Activated T-helper 2 cell treated with anti-CD3 and anti-CD28 coated beads, Interferon-gamma antibody, Interleukin-2, Interleukin-4, amounts not matched to agents 10 μg/mL and 5 μg/mL and 100 μg/mL, durations not matched to agents 14 hours and 24 hours and 36 hours (primary cell): ENCODE measurements at regions not wholly inside any gene's neighbourhood (a gene's known extent, or its start where the extent isn't known, plus 50 kb on each side); places are given as distances from the start of the nearest gene placed in this dataset.

Source experiments
- DNase-seq: peaks from one replicate; pipeline ENCODE4 v3.0.0; 2021; ENCODE audit warnings: low spot score
- H3K27ac Mint-ChIP-seq: one replicate; pipeline ENCODE4 v1.8.0; 2021; ENCODE audit warnings: mixed read lengths
- H3K27me3 Mint-ChIP-seq: one replicate; pipeline ENCODE4 v1.8.0; 2021; ENCODE audit warnings: low read depth, mixed read lengths
- H3K36me3 Mint-ChIP-seq: one replicate; pipeline ENCODE4 v1.8.0; 2021; ENCODE audit warnings: low read depth, mixed read lengths
- H3K4me1 Mint-ChIP-seq: one replicate; pipeline ENCODE4 v1.8.0; 2021; ENCODE audit warnings: low read depth, mixed read lengths
- H3K4me3 Mint-ChIP-seq: one replicate; pipeline ENCODE4 v1.8.0; 2021; ENCODE audit warnings: low read depth, mild to moderate bottlenecking, moderate library complexity, mixed read lengths
- H3K9me3 Mint-ChIP-seq: one replicate; pipeline ENCODE4 v1.8.0; 2021; ENCODE audit warnings: mixed read lengths
- intact Hi-C: fragments of 100-400 bp; cut with micrococcal nuclease; formaldehyde crosslinking; loops from one replicate; pipeline ENCODE4 v1.15.1; 2023

DNA sequence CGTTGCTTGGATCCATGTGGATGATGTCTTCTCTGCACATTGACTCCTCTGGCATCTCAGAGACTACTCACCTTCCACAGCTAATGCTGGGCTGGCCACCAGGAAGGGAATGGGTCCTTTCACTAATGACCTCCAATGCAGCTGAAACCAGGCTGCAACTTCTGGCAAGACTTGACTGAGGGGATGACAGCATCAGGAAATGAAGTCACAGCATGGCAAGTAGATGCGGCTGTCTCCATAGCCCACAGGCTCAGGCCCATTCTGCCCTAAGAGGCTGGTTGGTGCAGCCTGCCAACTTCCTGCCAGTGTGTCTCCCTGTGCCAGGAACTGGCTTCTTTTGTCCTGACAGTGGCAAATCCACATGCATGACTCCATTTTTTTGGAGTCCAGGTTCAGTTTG, 467.3 kb downstream of the TSHZ3 start:
- H3K4me1 Mint-ChIP-seq: no peaks in the 10 kb centered on the region
- H3K9me3 Mint-ChIP-seq: no peaks in the 10 kb centered on the region
- H3K36me3 Mint-ChIP-seq: no peaks in the 10 kb centered on the region
- DNase-seq: no peak
- H3K27ac Mint-ChIP-seq: no peak overlapping the region
- no peaks in the 10 kb centered on the region for H3K27me3 Mint-ChIP-seq
- no peak overlapping the region for H3K4me3 Mint-ChIP-seq
- intact Hi-C loops: no loop called here

DNA sequence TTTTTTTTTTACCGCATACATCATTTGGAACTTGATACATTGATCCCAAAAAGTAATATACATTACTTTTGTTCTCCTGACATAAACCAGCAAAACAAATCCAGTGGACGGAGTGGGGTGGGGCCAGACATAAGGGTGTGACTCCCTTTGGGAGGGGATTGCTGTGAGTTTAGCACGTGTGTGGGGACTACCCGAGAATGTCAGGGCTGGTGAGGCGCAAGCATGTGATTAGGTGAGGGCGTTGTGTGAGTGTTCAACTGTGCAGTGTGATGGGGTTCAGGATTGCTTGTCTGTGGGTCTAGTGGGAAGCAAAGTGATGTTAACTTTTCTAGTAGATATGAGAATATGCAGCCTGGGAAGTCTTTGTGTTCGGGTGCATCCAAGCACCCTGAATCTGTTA, 468.0 kb downstream of the TSHZ3 start:
- Mint-ChIP-seq H3K4me3 (no peak overlapping the region), H3K27ac (no peak overlapping the region), H3K27me3 (no peaks in the 10 kb centered on the region)

DNA sequence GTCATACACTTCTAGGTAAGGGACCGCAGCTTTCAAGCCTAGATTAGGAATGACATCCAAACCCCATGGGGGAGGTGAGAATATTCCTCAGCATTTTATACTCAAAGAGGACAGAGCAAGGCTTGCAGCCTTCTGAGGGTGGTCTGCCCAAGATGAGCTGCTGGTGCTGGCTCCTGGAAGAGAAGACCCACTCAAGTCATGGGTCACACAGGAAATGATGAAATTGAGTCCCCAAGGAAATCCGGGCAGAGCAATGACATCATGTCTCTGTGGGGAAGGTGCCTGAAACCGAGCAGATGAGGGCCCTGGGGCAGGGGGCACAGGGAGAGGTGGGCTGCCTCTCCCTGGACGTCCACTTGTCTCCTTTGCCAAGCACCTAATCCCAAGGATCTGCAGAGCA, 468.7 kb downstream of the TSHZ3 start:
- intact Hi-C loops: no loop called here
- Mint-ChIP-seq H3K27me3 (no peaks in the 10 kb centered on the region), H3K27ac (no peak overlapping the region), H3K36me3 (no peaks in the 10 kb centered on the region), H3K4me3 (no peak overlapping the region), H3K9me3 (no peaks in the 10 kb centered on the region), H3K4me1 (no peaks in the 10 kb centered on the region)
- no peak for DNase-seq

More for the DNA sequence above, 468.0 kb downstream of the TSHZ3 start:
- Mint-ChIP-seq H3K4me1 (no peaks in the 10 kb centered on the region), H3K36me3 (no peaks in the 10 kb centered on the region), H3K9me3 (no peaks in the 10 kb centered on the region)
- intact Hi-C loops: no loop called here
- no peak for DNase-seq

DNA sequence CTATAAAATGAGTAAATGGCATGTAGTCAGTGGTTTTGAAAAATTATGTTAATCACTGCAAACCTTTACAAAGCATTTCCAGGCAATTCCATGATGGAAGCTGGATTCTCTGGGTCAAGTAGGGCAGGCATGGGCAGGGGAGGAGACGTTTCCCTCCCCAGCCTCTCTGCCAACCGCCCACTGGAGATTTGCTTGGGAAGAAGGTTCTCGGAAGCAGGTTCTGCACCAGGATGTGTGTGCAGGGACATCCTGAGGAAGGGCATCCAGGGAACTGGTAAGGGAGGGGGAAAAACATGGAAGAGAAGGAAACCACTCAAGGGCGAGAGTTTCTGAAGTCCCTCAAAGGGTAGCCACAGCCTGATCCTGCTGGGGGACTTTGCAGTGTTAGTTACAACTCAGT, 469.1 kb downstream of the TSHZ3 start:
- H3K27ac Mint-ChIP-seq: no peak overlapping the region
- intact Hi-C loops: no loop called here
- H3K4me3 Mint-ChIP-seq: no peak overlapping the region

DNA sequence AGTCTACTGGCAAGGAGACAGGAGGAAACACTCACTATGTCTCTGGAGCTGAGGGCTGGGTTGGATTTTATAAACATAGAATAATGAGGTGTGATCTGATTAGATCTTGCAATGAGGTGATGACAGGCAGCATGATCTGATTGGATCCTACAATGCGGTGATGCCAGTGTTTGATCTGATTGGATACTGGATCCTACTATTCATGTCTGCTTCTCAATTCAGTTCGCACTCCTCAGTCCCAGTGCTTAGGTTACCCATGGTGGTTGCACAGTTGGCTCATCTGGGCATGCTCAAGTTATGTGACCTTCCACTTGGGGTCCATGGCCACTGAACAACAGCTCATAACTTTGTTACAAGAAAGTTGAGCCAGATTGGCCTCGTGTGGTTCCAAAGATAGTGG, 469.5 kb downstream of the TSHZ3 start:
- no peak overlapping the region for H3K27ac Mint-ChIP-seq
- no peaks in the 10 kb centered on the region for H3K27me3 Mint-ChIP-seq
- H3K9me3 Mint-ChIP-seq: no peaks in the 10 kb centered on the region
- DNase-seq: no peak
- no peak overlapping the region for H3K4me3 Mint-ChIP-seq
- intact Hi-C loops: no loop called here
- H3K4me1 Mint-ChIP-seq: no peaks in the 10 kb centered on the region
- H3K36me3 Mint-ChIP-seq: no peaks in the 10 kb centered on the region

More for the DNA sequence above, 469.1 kb downstream of the TSHZ3 start:
- no peaks in the 10 kb centered on the region for H3K4me1 Mint-ChIP-seq
- H3K27me3 Mint-ChIP-seq: no peaks in the 10 kb centered on the region
- DNase-seq: no peak
- no peaks in the 10 kb centered on the region for H3K9me3 Mint-ChIP-seq
- no peaks in the 10 kb centered on the region for H3K36me3 Mint-ChIP-seq

DNA sequence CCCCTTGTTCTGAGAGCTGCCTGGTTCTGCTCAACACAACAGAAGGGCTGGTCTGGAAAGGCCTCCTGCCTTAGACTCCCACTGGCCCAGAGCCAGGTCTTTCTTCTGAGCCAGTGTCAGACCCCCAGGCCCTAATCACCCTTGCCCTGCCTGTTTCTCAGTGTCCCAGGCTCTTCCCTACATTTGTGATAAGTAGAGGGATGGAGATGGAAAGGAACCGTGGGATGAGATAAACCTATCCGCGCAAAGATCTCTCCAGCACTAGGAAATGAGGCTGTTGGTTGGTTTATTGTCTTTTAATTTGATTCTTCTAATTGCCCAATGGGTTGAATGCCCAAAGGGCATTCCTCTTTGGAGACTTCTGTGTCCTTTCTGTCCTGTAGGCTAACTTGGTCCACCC, 470.0 kb downstream of the TSHZ3 start:
- intact Hi-C loops: no loop called here
- no peak for DNase-seq
- no peak overlapping the region for H3K27ac Mint-ChIP-seq
- H3K27me3 Mint-ChIP-seq: no peaks in the 10 kb centered on the region
- H3K9me3 Mint-ChIP-seq: no peaks in the 10 kb centered on the region
- no peak overlapping the region for H3K4me3 Mint-ChIP-seq
- no peaks in the 10 kb centered on the region for H3K36me3 Mint-ChIP-seq
- H3K4me1 Mint-ChIP-seq: no peaks in the 10 kb centered on the region

DNA sequence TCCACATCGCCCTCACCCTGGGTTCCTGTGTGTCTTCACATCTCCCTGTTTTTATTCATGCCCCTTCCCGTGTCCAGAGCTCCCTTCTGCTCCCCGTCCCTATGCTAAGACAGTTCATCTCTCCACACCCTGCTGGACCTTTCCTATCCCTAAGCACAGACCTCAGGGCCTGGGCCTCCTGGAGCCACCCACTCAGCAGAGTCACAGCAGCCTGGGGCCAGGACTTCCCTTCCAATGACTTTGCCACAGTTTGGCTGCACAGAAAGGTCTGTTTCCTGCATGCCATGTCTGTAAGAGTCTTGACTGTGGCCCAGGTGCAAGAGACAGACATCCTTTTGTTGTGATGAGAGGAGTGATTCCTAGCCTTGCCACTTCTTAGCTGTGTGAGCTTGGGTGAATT, 470.7 kb downstream of the TSHZ3 start:
- no peak for DNase-seq
- Mint-ChIP-seq H3K4me3 (no peak overlapping the region), H3K9me3 (no peaks in the 10 kb centered on the region), H3K4me1 (no peaks in the 10 kb centered on the region), H3K27ac (no peak overlapping the region), H3K36me3 (no peaks in the 10 kb centered on the region), H3K27me3 (no peaks in the 10 kb centered on the region)
- intact Hi-C loops: no loop called here

DNA sequence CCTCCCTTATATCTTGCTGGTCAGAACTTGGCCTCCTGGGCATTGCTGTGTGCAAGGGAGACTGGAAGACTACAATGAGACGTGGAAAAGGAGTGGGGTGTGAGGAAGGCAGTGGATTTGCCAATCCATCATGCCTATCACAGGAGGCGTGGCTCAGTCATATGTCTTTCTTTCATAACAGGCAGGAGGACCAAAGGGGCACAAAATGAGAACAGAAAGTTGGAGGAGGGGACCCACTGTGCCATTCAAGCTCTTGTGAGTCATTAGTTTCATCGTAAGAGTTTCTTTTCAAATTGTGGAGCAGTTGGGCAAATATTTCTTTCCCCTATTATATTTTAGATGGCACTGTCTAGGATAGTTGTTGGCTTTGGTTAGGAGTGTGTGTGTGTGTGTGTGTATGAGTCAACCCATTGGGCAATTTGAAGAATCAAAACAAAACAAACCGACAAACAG, 471.5 kb downstream of the TSHZ3 start:
- Mint-ChIP-seq H3K4me3 (no peak overlapping the region), H3K27ac (no peak overlapping the region), H3K27me3 (no peaks in the 10 kb centered on the region), H3K4me1 (no peaks in the 10 kb centered on the region), H3K36me3 (no peaks in the 10 kb centered on the region), H3K9me3 (no peaks in the 10 kb centered on the region)
- DNase-seq: no peak
- intact Hi-C loops: no loop called here

DNA sequence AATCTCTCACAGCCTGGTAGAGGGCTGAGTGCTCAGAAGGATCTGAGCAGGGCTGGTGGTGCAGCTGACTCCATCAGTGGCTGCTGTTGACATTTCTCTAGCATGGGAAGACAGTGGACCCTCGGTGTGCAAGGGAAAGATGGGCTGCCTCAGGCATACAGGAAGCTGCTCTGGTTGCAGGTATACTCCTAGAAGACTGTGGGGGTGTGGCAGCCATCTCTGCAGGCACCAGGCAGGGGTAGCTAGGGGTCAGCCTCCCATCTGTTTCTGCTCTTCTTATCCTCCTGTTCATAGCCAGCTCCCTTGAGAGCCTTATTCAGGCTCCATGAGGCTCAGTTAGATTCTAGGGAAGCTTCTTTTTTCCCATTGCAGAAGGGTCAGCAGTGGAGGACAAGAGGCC, 475.5 kb downstream of the TSHZ3 start:
- Mint-ChIP-seq H3K27ac (no peak overlapping the region), H3K36me3 (no peaks in the 10 kb centered on the region), H3K4me3 (no peak overlapping the region), H3K27me3 (no peaks in the 10 kb centered on the region), H3K4me1 (no peaks in the 10 kb centered on the region), H3K9me3 (no peaks in the 10 kb centered on the region)
- DNase-seq: no peak
- intact Hi-C loops: no loop called here

DNA sequence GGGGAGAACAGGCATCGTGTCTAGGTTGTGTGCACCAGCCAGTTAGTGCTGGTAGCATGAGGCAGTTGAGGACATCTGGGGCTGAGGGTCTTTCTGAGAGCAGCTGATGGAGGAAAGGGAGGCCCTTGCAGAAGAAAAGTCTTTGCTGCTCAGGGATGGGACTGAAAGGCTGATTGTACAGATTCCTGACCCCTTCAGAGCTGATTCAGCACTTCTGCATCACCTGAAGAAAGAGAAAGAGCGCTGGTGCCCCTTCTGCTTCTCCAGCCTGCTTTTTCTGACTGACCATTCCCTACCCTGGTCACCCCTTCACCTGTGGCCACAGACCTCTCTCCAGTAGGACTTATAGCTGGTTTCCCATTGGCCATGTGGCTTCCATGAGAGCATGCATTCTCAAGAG, 476.2 kb downstream of the TSHZ3 start:
- no peaks in the 10 kb centered on the region for H3K9me3 Mint-ChIP-seq
- intact Hi-C loops: no loop called here

DNA sequence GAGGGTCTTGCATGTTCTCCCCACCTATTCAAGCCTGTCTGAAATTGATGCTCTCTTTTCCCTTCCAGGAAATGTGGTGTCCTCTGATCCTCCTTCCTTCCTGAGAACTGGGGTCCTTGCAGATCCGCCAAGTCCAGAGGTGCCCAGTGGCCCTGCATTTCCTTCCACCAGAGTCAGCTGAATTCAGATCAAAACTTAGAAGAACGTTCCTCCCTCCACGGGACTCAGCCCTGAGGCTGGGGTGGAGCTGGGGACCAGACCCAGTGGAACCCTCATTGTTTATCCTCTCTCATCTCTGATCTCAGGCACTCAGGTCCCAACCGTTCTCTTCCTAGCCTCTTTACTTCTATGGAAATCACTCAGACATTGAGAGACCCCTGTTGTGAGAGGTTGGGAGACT, 477.3 kb downstream of the TSHZ3 start:
- H3K27ac Mint-ChIP-seq: no peak overlapping the region
- no peaks in the 10 kb centered on the region for H3K9me3 Mint-ChIP-seq
- H3K36me3 Mint-ChIP-seq: no peaks in the 10 kb centered on the region
- DNase-seq: no peak
- no peaks in the 10 kb centered on the region for H3K4me1 Mint-ChIP-seq
- no peaks in the 10 kb centered on the region for H3K27me3 Mint-ChIP-seq
- no peak overlapping the region for H3K4me3 Mint-ChIP-seq
- intact Hi-C loops: no loop called here

More for the DNA sequence above, 476.2 kb downstream of the TSHZ3 start:
- H3K27me3 Mint-ChIP-seq: no peaks in the 10 kb centered on the region
- H3K27ac Mint-ChIP-seq: no peak overlapping the region
- no peak for DNase-seq
- no peak overlapping the region for H3K4me3 Mint-ChIP-seq
- no peaks in the 10 kb centered on the region for H3K36me3 Mint-ChIP-seq
- no peaks in the 10 kb centered on the region for H3K4me1 Mint-ChIP-seq

DNA sequence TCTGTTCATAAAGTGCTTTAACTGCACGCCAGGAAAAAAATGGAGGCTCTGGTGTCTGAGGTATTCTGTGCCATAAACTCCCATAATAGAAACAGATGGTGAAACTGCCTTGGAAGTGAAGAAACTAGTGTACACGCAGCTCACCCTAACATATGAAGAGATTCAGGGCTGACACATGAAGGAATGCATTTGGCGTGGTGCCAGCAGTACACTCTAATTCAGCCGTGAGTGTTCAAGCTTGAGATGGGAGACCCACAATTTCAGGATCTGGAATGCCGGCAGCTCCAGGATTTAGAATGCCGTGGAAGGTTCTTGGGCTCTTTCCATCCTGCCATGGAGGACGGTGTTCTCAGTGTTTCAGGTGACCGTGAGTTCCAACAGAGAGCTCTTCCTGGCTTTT, 478.4 kb downstream of the TSHZ3 start:
- Mint-ChIP-seq H3K4me3 (no peak overlapping the region), H3K4me1 (no peaks in the 10 kb centered on the region), H3K27me3 (no peaks in the 10 kb centered on the region), H3K27ac (no peak overlapping the region), H3K36me3 (no peaks in the 10 kb centered on the region), H3K9me3 (no peaks in the 10 kb centered on the region)
- DNase-seq: no peak
- intact Hi-C loops: no loop called here

DNA sequence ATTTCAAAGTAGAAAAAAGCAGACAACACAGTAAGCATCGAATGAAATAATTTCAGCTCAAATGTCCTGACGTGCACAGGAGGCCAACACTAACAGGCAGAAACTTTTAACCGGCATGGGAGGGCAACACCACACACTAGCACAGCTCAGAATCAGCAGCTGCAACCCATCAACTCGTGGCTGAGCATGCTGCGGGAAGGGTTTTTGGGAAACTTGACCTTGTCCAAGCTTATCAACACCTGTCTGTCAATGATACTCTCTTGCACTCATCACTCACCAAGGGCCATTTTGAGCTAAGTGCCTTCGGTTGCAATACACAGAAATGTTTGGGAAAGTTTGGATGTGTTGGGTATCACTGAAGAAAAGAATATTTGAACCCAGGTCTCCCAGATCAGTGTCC, 483.7 kb downstream of the TSHZ3 start:
- no peaks in the 10 kb centered on the region for H3K27me3 Mint-ChIP-seq
- H3K36me3 Mint-ChIP-seq: no peaks in the 10 kb centered on the region
- no peak for DNase-seq
- H3K27ac Mint-ChIP-seq: no peak overlapping the region
- no peaks in the 10 kb centered on the region for H3K9me3 Mint-ChIP-seq
- intact Hi-C loops: no loop called here
- H3K4me1 Mint-ChIP-seq: peaks cover 2% of the 10 kb centered on the region
- H3K4me3 Mint-ChIP-seq: no peak overlapping the region

DNA sequence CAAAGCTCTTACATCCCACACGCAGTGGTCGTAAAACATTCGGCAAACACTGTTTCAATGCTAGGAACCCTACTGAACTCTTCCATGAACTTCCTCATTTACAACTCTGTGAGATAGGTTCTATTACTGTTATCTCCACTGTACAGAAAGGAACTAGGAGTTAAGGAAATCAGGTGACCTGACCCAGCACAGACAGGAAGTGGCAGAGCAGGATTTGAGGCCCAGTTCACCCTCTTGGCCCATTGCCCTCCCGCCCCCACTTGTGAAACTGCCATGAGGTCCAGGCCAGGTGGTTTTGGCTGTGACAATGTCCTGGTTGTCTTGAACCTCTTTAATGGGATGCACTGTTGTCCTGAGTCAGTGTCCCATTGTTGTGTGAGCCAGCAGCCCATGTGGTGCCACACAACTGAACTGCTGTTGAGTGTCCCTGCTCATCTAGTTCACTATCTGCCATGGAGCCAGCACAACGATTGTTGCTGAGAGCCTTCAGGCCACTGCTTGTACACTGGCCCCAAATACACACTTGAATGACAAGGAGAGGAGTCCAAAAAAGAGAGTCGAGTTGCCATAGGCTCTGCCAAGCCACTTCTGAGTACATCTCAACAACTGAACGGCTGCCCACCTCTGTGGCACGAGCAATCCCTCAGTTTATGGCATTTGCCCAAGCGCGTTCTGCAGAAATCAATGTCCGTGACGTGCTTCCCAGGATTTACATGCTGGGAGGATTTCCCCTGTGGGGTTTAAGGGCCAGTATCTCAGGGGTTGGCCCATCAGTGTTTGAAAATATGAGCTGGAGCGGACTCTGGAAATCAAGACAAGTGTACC, 484.6 kb downstream of the TSHZ3 start:
- Mint-ChIP-seq H3K36me3 (no peaks in the 10 kb centered on the region), H3K9me3 (no peaks in the 10 kb centered on the region), H3K27ac (no peak overlapping the region), H3K4me3 (no peak overlapping the region), H3K27me3 (no peaks in the 10 kb centered on the region), H3K4me1 (peaks cover 2% of the 10 kb centered on the region)
- DNase-seq: no peak
- intact Hi-C loops: no loop called here
